Adipocyte (in vitro differentiated cells): ENCODE measurements at regions not wholly inside any gene's neighbourhood (a gene's known extent, or its start where the extent isn't known, plus 50 kb on each side); places are given as distances from the start of the nearest gene placed in this dataset.
A peak's percentile ranks its signal among the peaks of the same experiment; 100 is the strongest.

Experiments
- DNase-seq: peaks from one replicate; pipeline ENCODE4 v3.0.0-alpha.2; 2015; ENCODE audit warnings: low read depth
- H3K27me3 ChIP-seq: replicated peaks from 2 replicates; pipeline ENCODE4 v1.7.0; 2013; ENCODE audit warnings: mild to moderate bottlenecking, low read length, moderate library complexity; ENCODE audit not compliant: control insufficient read depth, insufficient read depth
- H3K36me3 ChIP-seq: 2 replicates; pipeline ENCODE4 v1.7.0; 2013; ENCODE audit warnings: low read length, mild to moderate bottlenecking, moderate library complexity; ENCODE audit not compliant: control insufficient read depth, insufficient read depth, severe bottlenecking
- H3K4me1 ChIP-seq: 2 replicates; pipeline ENCODE4 v1.7.0; 2013; ENCODE audit warnings: mild to moderate bottlenecking, low read length, moderate library complexity; ENCODE audit not compliant: control insufficient read depth, insufficient read depth
- H3K4me3 ChIP-seq: 2 replicates; pipeline ENCODE4 v1.7.0; 2013; ENCODE audit warnings: mild to moderate bottlenecking, low read length, moderate library complexity
- H3K9ac ChIP-seq: 2 replicates; pipeline ENCODE4 v1.7.0; 2013; ENCODE audit warnings: mild to moderate bottlenecking, low read length, moderate library complexity
- H3K9me3 ChIP-seq: 2 replicates; pipeline ENCODE4 v1.7.0; 2013; ENCODE audit warnings: mild to moderate bottlenecking, low read length, moderate library complexity; ENCODE audit not compliant: control insufficient read depth

GRCh38 chr5:68915079-68915478 lies 178.7 kb upstream of the SLC30A5 start:
- Histone ChIP-seq H3K4me1 (no peaks in the 10 kb centered on the region), H3K36me3 (no peaks in the 10 kb centered on the region), H3K9ac (no peak overlapping the region), H3K4me3 (no peak overlapping the region), H3K9me3 (peaks cover 8% of the 10 kb centered on the region), H3K27me3 (no peaks in the 10 kb centered on the region)
- DNase-seq = no peak

GRCh38 chr5:68918306-68918705 lies 175.5 kb upstream of the SLC30A5 start:
- Histone ChIP-seq H3K4me1 (no peaks in the 10 kb centered on the region), H3K9me3 (peaks cover 8% of the 10 kb centered on the region), H3K36me3 (no peaks in the 10 kb centered on the region), H3K9ac (no peak overlapping the region), H3K27me3 (no peaks in the 10 kb centered on the region), H3K4me3 (no peak overlapping the region)
- DNase-seq = no peak

GRCh38 chr5:68919988-68920490 lies 173.8 kb upstream of the SLC30A5 start:
- Histone ChIP-seq H3K4me3 (no peak overlapping the region), H3K9ac (no peak overlapping the region), H3K4me1 (peaks cover 12% of the 10 kb centered on the region), H3K9me3 (peaks cover 8% of the 10 kb centered on the region), H3K36me3 (no peaks in the 10 kb centered on the region), H3K27me3 (no peaks in the 10 kb centered on the region)
- no peak for DNase-seq

DNA sequence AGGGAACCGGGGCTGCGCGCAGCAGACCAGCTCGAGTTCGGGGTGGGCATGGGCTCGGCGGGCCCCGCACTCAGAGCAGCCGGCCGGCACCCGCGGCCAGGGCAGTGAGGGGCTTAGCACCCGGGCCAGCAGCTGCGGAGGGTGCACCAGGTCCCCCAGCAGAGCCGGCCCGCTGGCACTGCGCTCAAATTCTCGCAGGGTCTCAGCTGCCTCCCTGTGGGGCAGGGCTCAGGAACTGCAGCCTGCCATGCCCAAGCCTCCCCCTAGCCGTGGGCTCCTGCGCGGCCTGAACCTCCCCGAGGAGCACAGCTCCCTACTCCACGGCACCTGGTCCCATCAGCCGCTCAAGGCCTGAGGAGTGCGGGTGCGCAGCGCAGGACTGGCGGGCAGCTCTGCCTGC lies 172.9 kb upstream of the SLC30A5 start:
- Histone ChIP-seq H3K4me3 (no peak overlapping the region), H3K36me3 (no peaks in the 10 kb centered on the region), H3K9ac (no peak overlapping the region), H3K9me3 (peaks cover 8% of the 10 kb centered on the region), H3K27me3 (no peaks in the 10 kb centered on the region), H3K4me1 (peaks cover 12% of the 10 kb centered on the region)
- no peak for DNase-seq

GRCh38 chr5:68922172-68922987 lies 171.4 kb upstream of the SLC30A5 start:
- Histone ChIP-seq H3K4me3 (no peak overlapping the region), H3K9ac (no peak overlapping the region), H3K4me1 (peaks cover 12% of the 10 kb centered on the region), H3K27me3 (no peaks in the 10 kb centered on the region), H3K36me3 (no peaks in the 10 kb centered on the region), H3K9me3 (peaks cover 8% of the 10 kb centered on the region)
- DNase-seq = no peak

DNA sequence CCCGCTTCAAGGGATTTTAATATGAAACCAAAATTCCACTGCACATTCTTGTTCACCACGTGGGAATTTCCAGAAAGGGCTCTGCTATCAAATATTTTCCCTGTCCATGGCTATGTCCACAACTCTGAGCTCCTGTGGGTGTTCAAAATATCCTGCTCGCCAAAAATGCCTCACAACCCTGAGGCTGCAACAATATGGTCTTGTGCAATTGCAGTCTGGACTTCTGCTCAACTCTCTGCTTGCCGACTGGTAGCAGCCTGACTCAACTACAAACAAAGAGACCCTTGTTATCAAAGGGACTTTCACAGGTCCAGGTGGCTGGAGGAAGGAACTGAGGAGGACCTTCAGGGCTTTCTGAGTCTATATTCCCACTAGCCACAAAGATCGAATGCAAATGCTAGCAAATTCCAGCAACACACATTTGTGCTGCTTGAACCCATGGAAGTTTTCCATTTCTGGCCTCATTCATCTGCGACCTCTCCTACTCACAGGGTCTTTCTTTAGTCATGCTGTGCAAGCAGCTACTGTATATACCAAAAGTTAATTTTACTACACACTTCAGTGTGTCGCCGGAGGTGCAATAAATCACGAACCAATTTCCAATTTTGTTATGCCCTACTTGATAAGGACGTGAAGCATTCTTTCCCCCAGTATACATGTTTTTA lies 169.2 kb upstream of the SLC30A5 start:
- no peaks in the 10 kb centered on the region for H3K27me3 ChIP-seq
- DNase-seq = peak; percentile 87

DNA sequence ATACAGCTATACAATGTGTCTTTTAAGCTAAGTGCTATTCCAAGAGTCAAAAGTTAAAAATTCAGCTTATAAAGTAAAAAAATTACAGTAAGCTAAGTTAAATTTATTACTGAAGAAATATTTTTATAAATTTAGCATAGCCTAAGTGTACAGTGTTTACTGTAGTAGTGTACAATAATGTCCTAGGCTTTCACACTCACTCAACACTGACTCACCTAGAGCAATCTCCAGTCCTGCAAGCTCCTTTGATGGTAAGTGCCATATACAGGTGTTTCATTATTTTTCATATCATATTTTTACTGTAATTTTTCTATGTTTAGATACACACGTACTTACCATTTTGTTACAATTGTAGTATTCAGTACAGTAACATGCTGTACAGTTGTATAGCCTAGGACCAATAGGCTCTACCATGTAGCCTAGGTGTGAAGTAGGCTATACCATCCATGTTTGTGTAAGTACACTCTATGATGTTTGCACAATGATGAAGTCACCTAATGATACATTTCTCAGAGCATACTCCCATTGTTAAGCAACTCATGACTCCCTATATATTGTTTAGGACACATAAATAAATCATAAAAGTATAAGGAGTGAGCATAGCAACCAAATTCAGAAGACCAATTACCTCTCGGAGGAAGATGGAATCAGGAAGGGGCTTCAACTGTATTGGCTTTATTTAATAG lies 165.1 kb upstream of the SLC30A5 start:
- H3K9me3 ChIP-seq = peaks cover 8% of the 10 kb centered on the region
- peaks cover 12% of the 10 kb centered on the region for H3K4me1 ChIP-seq
- H3K27me3 ChIP-seq = no peaks in the 10 kb centered on the region
- no peak for DNase-seq
- no peaks in the 10 kb centered on the region for H3K36me3 ChIP-seq
- no peak overlapping the region for H3K4me3 ChIP-seq
- H3K9ac ChIP-seq = no peak overlapping the region

More for the DNA sequence above, 169.2 kb upstream of the SLC30A5 start:
- Histone ChIP-seq H3K4me1 (peaks cover 12% of the 10 kb centered on the region), H3K4me3 (peak overlapping the region; percentile 28), H3K9me3 (no peaks in the 10 kb centered on the region), H3K36me3 (no peaks in the 10 kb centered on the region), H3K9ac (peak overlapping the region; percentile 33)

GRCh38 chr5:68930139-68930538 lies 163.7 kb upstream of the SLC30A5 start:
- Histone ChIP-seq H3K4me3 (no peak overlapping the region), H3K9ac (no peak overlapping the region), H3K27me3 (no peaks in the 10 kb centered on the region), H3K36me3 (no peaks in the 10 kb centered on the region), H3K9me3 (peaks cover 8% of the 10 kb centered on the region), H3K4me1 (no peaks in the 10 kb centered on the region)
- DNase-seq = no peak

- H3K36me3 ChIP-seq = no peaks in the 10 kb centered on the region
- no peak for DNase-seq
- no peaks in the 10 kb centered on the region for H3K27me3 ChIP-seq
- H3K4me3 ChIP-seq = no peak overlapping the region
- no peaks in the 10 kb centered on the region for H3K4me1 ChIP-seq
- H3K9me3 ChIP-seq = peaks cover 8% of the 10 kb centered on the region
- H3K9ac ChIP-seq = no peak overlapping the region
Observed at GRCh38 chr5:68932830-68933434, 160.9 kb upstream of the SLC30A5 start.

- Histone ChIP-seq H3K4me1 (peaks cover 16% of the 10 kb centered on the region), H3K27me3 (no peaks in the 10 kb centered on the region), H3K4me3 (no peak overlapping the region), H3K36me3 (no peaks in the 10 kb centered on the region), H3K9ac (no peak overlapping the region), H3K9me3 (no peaks in the 10 kb centered on the region)
- no peak for DNase-seq
Observed at GRCh38 chr5:68942169-68942568, 151.6 kb upstream of the SLC30A5 start.

DNA sequence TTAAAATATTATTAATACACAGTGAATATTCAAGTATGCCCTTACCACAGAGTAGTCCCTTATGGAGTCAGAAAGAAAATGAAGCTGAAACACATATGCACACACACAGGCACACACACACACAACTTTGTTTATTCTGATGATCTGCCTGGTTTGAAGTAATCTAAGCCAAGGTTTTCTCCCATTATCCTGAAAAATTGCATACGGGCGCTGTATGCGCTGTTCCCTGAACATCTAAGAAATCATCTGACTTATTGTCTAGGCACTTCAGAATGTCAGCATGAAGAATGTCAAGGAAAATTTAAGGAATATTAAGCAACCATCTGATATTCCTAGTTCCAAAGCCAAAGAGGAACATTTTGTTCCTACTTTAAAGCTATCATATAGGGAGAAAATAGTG lies 147.1 kb upstream of the SLC30A5 start:
- Histone ChIP-seq H3K4me1 (peaks cover 35% of the 10 kb centered on the region), H3K9ac (no peak overlapping the region), H3K27me3 (peaks cover 18% of the 10 kb centered on the region), H3K36me3 (no peaks in the 10 kb centered on the region), H3K9me3 (no peaks in the 10 kb centered on the region), H3K4me3 (no peak overlapping the region)
- no peak for DNase-seq
